G401.6 (cell line): ENCODE measurements at regions not wholly inside any gene's neighbourhood (a gene's known extent, or its start where the extent isn't known, plus 50 kb on each side); places are given as distances from the start of the nearest gene placed in this dataset.

ENCODE experiments used
- FAIRE-seq: peaks from 2 replicates; lab custom pipeline; 2012; peaks lifted over from hg19 to GRCh38; lab: Jason Lieb, UNC

- no peak for FAIRE-seq
Observed at GRCh38 chr11:128327274-128327673, 260.1 kb downstream of the ETS1 start.

GRCh38 chr11:128326791-128327190 lies 260.6 kb downstream of the ETS1 start:
- no peak for FAIRE-seq

DNA sequence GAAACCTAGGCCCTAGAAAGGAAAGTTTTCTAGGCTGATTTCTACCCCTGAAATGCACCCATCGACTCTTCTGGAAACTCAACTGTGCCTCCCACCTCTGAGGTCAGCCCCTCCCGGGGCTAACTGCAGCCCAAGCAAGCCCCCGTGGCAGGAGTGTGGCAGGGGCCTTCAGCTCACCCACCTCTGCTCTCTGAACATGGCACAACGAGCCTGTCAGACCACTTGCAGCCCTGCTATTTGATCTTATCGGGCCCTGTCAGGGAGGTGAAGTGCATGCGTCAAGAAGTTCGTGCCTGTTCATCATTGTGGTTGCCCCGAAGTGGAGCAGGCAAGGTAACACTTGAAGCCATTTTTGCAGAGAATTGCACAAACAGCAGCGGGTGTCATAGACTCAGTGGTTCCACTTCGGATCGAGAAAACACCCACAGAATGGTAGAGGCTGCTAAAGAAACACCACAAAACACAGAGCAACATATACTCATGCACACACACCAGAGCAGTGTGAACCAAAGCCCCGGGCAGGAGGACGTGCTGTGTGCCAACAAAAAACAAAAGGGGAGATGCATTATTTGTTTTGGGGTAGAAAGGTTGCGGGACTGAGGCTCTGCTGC lies 262.7 kb downstream of the ETS1 start:
- no peak for FAIRE-seq

- no peak for FAIRE-seq
Observed at GRCh38 chr11:128324051-128324481, 263.3 kb downstream of the ETS1 start.

GRCh38 chr11:128323381-128323780 lies 264.0 kb downstream of the ETS1 start:
- FAIRE-seq = no peak

DNA sequence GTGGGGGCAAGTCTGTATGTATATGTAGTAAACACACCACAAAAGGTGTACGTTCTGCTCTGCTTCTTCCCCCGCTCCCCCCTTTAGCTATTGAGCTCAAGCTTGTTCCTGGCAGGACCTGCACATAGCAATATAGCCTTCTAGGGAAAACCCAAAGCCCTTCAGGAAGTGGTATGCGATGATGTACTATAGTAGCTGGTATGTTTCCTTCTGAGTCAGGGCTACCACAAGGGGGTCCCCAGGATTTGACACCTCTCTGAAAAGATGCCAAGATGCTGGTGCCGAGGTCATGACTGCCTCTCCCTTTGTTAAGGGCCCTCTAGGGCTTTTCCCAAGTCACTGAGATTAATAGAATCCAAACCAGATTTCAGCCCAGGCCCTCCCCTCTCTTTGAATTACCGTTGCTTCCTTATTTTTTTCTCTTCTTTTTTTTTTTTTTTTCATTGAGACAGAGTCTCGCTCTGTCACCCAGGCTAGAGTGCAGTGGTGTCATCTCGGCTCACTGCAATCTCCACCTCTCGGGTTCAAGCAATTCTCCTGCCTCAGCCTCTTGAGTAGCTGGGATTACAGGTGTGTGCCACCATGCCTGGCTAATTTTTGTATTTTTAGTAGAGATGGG lies 268.4 kb downstream of the ETS1 start:
- no peak for FAIRE-seq

- FAIRE-seq = no peak
Observed at GRCh38 chr11:128316541-128317227, 270.7 kb downstream of the ETS1 start.

DNA sequence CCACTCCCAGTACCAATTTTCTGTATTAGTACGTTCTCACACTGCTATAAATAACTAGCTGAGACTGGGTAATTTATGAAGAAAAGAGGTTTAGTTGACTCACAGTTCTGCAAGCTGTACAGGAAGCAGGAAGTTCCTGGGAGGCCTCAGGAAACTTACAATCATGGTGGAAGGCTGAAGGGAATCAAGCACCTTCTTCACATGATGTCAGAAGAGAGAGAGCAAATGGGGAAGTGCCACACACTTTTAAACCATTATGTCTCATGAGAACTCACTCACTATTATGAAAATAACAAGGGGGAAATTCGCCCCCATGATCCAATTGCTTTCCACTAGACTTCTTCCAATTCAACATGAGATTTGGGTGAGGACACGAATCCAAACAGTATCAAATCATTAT lies 271.4 kb downstream of the ETS1 start:
- FAIRE-seq = no peak

DNA sequence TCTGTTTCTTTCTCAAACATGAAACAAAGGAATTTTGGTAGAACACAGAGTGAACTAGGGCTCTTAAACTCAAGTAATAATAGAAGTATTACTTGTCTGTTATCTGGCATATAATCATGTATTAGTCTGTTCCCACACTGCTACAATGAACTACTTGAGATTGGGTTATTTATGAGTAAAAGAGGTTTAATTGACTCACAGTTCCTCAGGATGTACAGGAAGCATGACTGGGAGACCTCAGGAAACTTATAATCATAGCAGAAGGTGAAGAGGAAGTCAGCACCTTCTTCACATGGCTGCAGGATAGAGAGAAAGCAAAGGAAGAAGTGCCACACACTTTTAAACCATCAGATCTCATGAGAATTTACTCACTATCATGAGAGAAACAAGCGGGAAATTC lies 273.4 kb downstream of the ETS1 start:
- FAIRE-seq = no peak

DNA sequence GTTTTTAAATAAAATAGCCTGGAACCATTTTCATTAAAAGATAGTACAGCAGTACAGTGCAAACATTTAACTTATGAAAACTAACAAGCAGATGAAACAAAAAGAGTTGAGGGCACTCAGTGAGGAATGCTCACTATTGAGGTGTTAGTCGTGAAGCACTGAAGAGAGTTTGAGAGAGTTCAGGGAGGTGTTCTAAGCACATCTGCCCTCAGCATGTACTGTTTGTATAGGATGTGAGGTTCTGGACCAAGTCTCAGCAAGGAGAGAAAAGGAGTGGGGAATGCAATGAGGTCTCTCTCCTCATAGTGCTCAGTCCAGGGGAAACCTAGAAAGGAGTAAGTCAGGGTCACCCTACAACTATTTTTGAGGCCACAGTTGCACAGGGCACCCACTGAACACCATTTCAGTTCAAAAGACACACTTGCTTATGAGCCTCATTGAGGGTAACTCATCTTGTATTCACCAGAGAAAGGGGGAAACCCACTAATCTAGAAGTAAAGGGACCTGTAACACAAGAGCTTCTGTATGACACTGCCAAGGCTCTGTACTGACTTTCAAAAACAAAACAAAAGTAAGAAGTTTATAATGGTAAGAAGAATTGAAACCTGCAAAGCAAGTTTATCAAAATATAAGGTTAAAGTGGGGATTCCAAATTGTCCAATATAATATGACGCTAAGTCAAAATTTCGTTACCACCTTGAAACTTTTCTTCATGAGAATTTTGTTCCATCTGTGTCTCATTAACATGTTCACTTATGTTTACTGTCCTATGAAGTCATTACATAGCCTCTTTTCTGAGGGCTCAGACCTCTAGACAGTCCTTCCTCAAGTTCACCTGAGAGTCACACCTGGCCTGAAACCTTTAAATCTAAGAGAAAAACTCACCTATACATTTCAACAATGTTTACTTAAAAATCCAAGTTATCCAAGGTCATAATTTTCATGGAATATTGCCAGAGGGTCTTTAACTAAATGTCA lies 275.3 kb downstream of the ETS1 start:
- FAIRE-seq = no peak

- FAIRE-seq = no peak
Observed at GRCh38 chr11:128310676-128311445, 276.5 kb downstream of the ETS1 start.

DNA sequence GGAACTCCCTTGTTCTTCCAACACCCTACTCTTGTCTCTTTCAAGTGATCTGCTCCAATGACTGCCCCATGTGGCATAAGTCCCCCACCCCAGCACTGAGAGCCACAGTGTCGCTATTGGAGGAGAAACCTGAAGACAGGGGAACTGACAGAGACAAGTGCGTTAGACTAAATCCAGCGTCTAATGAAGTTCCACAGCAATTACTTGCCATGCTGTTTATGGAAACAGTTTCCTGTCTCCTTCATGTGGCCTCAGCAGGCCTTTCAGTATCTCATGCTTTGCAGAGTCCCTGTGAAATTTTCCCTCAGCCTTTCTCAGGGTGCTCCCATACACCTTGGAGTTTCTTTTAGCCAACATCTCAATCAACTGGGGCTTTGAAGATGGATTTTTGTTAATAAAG lies 277.4 kb downstream of the ETS1 start:
- no peak for FAIRE-seq

DNA sequence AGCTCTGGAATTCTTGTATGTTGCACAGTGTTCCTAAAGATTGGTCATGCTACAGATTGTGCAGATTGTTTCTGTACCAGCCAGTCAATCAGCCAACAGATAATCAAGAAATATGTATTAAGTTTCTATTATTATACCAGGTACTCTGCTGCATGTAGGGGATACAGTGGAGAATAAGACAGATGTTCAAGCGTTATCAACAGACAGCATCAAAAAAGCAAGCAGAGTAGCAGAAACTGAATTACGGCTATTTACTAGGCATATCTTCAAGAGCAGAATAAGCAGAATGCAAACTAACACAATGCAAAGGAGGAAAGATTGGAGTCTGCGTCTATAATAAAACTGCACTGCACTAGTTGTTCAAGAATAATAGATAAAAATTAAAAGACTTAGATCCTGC lies 278.6 kb downstream of the ETS1 start:
- no peak for FAIRE-seq

DNA sequence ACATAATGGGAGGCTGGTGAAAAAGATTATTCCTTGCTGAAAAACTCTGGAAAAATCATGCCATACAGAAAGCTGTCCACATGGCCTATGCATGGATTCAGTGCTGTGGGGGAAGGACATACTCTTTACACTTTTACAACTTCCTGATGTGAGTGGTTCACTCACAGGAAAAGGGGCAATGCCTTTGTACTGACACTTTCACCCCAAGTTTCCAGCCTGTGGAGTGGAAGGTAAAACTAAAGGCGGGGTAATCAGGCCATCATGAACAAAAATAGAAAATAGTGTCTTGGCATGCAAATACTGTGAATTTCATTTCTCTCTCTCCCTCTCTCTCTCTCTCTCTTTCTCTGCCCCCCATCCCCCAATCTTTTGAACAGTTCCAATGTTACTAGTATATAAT lies 281.8 kb downstream of the ETS1 start:
- FAIRE-seq = no peak

DNA sequence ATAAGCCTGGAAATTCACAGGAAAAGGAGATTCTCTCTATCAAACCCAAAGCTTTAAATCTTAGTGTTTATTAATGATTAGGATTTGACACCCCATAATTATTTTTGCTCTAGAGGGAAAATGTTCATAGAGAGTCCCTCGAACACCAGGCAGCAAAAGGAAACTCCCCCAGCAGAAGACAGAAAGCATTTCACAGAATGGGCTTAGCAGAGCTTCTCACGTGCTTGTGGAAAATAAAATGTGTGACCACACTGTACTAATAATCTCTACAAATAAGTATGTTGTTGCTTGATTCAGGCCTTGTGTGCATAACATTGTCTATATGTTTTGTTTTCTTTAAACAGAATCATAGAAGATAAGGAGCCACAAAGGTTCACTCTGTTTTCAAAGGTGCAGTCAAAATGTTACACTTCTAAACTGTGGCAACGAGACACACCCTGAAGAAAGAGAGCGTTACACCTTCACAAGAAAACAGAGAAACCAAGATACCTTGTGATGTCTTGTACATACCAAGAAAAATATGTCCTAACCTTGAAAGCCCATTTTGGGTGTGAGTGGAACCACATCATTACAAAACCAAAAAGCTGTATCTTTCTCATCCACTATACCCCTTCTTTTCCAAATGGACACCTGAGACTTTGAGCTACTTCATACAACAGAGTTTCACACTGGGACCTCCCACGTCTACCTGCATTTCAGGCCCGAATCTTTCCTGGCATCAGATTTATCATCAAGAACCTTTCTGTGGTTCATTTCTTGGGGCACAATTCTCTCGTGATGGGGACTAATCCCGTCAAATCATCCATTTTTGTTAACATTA lies 282.5 kb downstream of the ETS1 start:
- FAIRE-seq = no peak

GRCh38 chr11:128304116-128304515 lies 283.2 kb downstream of the ETS1 start:
- no peak for FAIRE-seq

DNA sequence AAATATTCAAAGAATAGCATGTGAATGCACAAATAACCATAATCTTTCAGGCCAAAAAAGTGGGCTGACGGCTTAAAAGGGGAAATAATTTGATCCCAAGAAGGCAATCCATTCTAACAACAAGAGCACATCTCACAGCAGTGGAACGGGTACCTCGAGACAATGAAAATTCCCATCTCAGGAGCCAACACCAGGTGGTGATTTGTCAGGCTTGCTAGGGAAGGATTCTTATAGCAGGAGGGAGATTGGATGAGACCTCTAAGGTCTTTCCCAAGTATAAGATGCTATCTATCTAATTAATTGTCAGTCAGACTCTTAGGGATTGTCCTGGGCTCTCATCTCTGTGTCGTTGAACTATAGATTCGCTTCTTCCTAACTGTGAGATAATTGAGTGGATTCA lies 284.0 kb downstream of the ETS1 start:
- no peak for FAIRE-seq

GRCh38 chr11:128302425-128303186 lies 284.8 kb downstream of the ETS1 start:
- FAIRE-seq = no peak

- no peak for FAIRE-seq
Observed at GRCh38 chr11:128301756-128302155, 285.6 kb downstream of the ETS1 start.

- no peak for FAIRE-seq
Observed at GRCh38 chr11:128300785-128301184, 286.6 kb downstream of the ETS1 start.
